Astrocyte of the cerebellum (primary cell): ENCODE measurements at regions not wholly inside any gene's neighbourhood (a gene's known extent, or its start where the extent isn't known, plus 50 kb on each side); places are given as distances from the start of the nearest gene placed in this dataset.

Source experiments
- DNase-seq: peaks from one replicate; pipeline ENCODE4 v3.0.0-alpha.2; 2011; ENCODE audit warnings: low read depth
- H3K4me3 ChIP-seq: 2 replicates; pipeline ENCODE4 v1.5.1; 2011; ENCODE audit warnings: mild to moderate bottlenecking, low read depth, low read length, moderate library complexity
- CTCF ChIP-seq: IDR thresholded peaks from 2 replicates; pipeline ENCODE4 v1.5.1; 2012; ENCODE audit warnings: low read length, low read depth, moderate library complexity, mild to moderate bottlenecking; ENCODE audit errors: missing control alignments
- in situ Hi-C: cut with HindIII; loops from 2 replicates; pipeline ENCODE4 v1.10.0; 2017; ENCODE audit warnings: low sequenced_read_pairs

DNA sequence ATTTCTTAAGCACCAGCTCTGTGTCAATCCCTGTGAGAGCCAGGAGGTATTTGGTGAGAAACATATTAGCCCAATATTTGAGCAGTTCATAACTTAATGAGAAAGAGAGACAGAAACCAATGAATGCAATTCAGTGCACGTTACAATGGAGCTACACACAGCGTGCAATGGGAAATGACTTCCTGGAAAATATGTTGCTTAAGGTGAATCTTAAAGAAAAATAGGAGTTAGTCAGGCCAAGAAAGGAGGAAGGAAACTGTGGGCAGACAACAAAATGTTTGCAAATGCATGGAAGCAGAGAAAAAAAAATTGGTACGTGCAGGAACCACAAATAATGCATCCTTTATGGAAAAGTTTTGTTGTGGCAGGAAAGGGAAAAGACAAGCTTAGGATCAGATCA is 481.7 kb downstream of the BCAT1 start:
- TF ChIP-seq CTCF, result no peak
- in situ Hi-C loops, result no loop called here
- no peak overlapping the region for H3K4me3 ChIP-seq
- DNase-seq, result no peak

DNA sequence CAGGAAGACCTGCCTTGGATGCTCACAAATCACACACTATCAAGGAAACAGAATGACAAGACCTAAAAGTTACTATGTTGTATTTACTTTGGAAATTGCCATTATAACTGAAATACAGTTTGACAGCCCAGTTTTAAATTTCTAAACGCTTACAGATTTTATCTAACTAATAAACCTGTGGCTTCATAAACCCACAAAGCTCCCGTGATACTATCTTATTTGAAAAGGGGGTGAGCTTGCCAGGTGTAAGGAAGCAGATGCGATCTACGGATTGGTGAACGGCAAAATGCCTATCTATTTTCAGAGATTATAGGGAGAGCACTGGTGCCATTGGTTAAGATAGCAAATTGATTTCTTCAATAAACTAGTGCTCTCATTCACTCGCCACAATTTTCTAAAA is 485.5 kb downstream of the BCAT1 start:
- in situ Hi-C loops, result no loop called here
- DNase-seq, result no peak
- no peak overlapping the region for H3K4me3 ChIP-seq
- TF ChIP-seq CTCF, result no peak

- TF ChIP-seq CTCF, result no peak
- DNase-seq, result no peak
- H3K4me3 ChIP-seq, result no peak overlapping the region
- in situ Hi-C loops, result no loop called here
Observed at GRCh38 chr12:24462946-24463345, 486.0 kb downstream of the BCAT1 start.

- in situ Hi-C loops, result no loop called here
- H3K4me3 ChIP-seq, result no peak overlapping the region
- no peak for TF ChIP-seq CTCF
- DNase-seq, result no peak
Observed at GRCh38 chr12:24460506-24460905, 488.4 kb downstream of the BCAT1 start.

DNA sequence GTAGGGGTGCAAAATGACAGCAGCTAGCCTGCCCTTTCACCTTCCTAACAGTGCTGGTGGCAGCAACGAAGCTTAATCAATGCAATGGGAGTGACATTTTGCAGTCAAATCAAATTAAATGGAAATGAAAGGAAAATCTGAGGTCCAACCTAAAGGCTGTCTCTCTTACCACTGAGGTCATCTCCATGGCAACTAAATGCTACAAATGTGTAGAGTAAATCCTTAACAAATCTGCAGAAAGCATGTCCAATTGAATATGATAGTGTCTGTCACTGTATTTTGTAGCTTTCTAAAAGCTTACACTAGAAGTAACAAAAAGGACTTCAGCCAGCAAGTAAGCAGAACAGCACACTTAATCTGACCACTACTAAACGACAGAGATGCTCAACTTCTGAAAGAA is 488.8 kb downstream of the BCAT1 start:
- H3K4me3 ChIP-seq, result no peak overlapping the region
- no peak for TF ChIP-seq CTCF
- DNase-seq, result no peak
- in situ Hi-C loops, result no loop called here

DNA sequence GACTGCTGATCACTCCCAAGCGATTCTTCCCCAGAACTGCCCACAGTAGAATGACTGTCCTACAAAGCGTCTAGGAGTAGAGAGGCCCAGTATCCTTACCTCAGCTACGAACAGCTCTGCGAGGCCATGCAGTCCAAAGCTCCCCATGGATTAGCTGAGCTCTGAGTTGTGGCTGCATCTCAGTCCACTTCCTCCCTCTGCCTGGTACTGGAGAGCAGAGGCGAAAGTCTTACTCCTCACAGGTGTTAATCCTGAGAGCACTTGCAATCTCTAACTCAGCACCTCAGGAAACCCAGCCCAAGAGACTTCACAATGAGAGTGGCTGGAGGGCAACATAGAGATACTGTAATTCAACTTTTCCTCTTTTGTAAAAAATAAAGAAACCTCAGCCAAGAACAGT is 493.1 kb downstream of the BCAT1 start:
- in situ Hi-C loops, result no loop called here
- no peak for DNase-seq
- TF ChIP-seq CTCF, result no peak
- H3K4me3 ChIP-seq, result no peak overlapping the region

DNA sequence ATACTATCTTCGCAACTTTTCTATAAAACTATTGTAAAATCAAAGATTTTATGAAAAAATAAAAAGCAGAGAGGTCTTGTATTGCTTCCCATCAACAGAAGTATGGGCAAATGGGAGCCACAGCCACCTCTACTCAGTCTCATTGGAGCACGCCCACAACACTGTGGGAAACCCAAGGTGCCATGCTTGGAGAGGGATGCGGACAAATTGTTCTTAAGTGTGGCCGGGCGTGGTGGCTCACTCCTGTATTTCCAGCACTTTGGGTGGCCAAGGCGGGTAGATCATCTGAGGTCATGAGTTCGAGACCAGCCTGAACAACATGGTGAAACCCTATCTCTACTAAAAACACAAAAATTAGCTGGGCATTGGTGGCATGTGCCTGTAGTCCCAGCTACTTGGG is 498.2 kb upstream of the SOX5 start:
- no peak for TF ChIP-seq CTCF
- in situ Hi-C loops, result no loop called here
- H3K4me3 ChIP-seq, result no peak overlapping the region
- DNase-seq, result no peak
